SK-N-MC (cell line): ENCODE measurements at regions not wholly inside any gene's neighbourhood (a gene's known extent, or its start where the extent isn't known, plus 50 kb on each side); places are given as distances from the start of the nearest gene placed in this dataset.

Source experiments
- DNase-seq: peaks from one replicate; pipeline ENCODE4 v3.0.0-alpha.2; 2011; ENCODE audit warnings: low read depth, low spot score
- H3K27ac ChIP-seq: fragments of 200-600 bp; sonication (generic); 2 replicates; pipeline ENCODE4 v1.5.1; 2016; ENCODE audit warnings: mixed run types
- H3K36me3 ChIP-seq: fragments of 200-600 bp; sonication (generic); 2 replicates; pipeline ENCODE4 v1.6.1; 2017; ENCODE audit warnings: antibody characterized with exemption, low read length, mixed read lengths; ENCODE audit not compliant: insufficient read depth
- H3K4me3 ChIP-seq: fragments of 200-600 bp; sonication (generic); 2 replicates; pipeline ENCODE4 v1.5.1; 2016
- H3K9ac ChIP-seq: fragments of 200-600 bp; sonication (generic); 2 replicates; pipeline ENCODE4 v1.8.0; 2017; ENCODE audit warnings: mixed run types, mixed read lengths; ENCODE audit not compliant: insufficient read length
- H3K9me3 ChIP-seq: fragments of 200-600 bp; sonication (generic); 2 replicates; pipeline ENCODE4 v1.6.1; 2017; ENCODE audit warnings: low read depth, mild to moderate bottlenecking, antibody characterized with exemption, low read length, moderate library complexity, mixed read lengths
- EZH2 ChIP-seq: fragments of 200-600 bp; sonication (generic); IDR thresholded peaks from one replicate; pipeline ENCODE4 v1.6.1; 2017; ENCODE audit warnings: antibody characterized with exemption
- FOXP2 ChIP-seq: optimal IDR thresholded peaks from 2 replicates; pipeline ENCODE3; 2011; ENCODE audit warnings: mild to moderate bottlenecking, moderate library complexity; ENCODE audit not compliant: insufficient read depth; ENCODE audit errors: extremely low read length, control extremely low read depth
- POLR2AphosphoS5 ChIP-seq: IDR thresholded peaks from 2 replicates; pipeline ENCODE4 v1.6.1; 2012; ENCODE audit warnings: mild to moderate bottlenecking, low read depth, low read length, borderline replicate concordance

GRCh38 chr14:38868399-38869290 is 234.4 kb downstream of the SEC23A start:
- TF ChIP-seq EZH2 (no peak), POLR2AphosphoS5 (no peak), FOXP2 (no peak)
- no peak overlapping the region for H3K4me3 ChIP-seq
- H3K9me3 ChIP-seq, result no peaks in the 10 kb centered on the region
- no peak overlapping the region for H3K9ac ChIP-seq
- H3K36me3 ChIP-seq, result no peaks in the 10 kb centered on the region
- no peak overlapping the region for H3K27ac ChIP-seq
- DNase-seq, result no peak

DNA sequence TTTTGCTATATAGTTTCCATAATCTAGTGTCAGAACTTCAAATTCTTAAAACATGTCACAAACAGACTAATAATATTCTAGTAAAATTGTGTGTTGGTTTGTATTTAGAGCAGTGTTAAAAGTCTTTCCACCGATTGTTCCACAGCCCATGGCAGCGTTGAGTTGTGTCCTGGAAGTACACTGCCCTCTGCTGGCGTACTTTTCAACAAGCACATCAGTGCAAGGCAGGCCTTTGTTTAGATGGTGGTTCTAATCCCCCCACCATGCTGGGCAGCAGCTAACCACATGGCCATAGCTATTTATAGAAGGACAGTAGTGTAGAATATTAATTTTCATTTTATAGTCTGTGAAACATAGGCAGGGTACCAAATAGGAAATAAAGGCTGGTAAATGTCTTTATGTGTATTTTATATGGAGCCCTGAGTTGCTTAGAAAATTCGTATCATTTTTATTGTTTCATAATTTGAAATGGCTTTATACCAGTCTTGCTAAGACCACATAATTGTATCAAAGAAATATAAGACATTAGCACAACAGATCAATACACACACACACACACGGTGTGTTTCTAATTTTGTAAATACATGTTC is 235.4 kb downstream of the SEC23A start:
- DNase-seq, result peak; percentile 77
- Histone ChIP-seq H3K9me3 (no peaks in the 10 kb centered on the region), H3K9ac (no peak overlapping the region), H3K27ac (no peak overlapping the region), H3K4me3 (no peak overlapping the region), H3K36me3 (no peaks in the 10 kb centered on the region)
- TF ChIP-seq FOXP2 (no peak), POLR2AphosphoS5 (no peak), EZH2 (no peak)

DNA sequence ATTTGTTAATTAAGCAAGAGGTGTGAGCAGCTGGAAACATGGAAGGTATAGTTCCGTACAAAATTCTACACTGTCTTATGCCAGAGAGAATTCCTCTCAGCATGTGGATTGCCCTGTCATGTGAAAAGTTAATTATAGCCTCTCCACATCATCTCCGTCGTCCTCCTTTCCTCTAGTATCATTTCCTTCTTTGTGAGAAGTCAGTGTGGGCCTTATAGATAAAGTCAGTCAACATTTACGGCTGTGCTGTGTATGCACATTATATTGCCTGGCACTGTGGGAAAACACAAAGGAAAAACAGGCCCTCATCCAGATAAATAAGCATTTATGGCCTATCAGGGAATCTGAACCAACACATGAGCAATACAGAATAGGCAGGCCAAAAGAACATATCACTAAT is 236.6 kb downstream of the SEC23A start:
- Histone ChIP-seq H3K36me3 (no peaks in the 10 kb centered on the region), H3K27ac (no peak overlapping the region), H3K4me3 (no peak overlapping the region), H3K9me3 (no peaks in the 10 kb centered on the region), H3K9ac (no peak overlapping the region)
- DNase-seq, result no peak
- TF ChIP-seq EZH2 (no peak), POLR2AphosphoS5 (no peak), FOXP2 (no peak)

DNA sequence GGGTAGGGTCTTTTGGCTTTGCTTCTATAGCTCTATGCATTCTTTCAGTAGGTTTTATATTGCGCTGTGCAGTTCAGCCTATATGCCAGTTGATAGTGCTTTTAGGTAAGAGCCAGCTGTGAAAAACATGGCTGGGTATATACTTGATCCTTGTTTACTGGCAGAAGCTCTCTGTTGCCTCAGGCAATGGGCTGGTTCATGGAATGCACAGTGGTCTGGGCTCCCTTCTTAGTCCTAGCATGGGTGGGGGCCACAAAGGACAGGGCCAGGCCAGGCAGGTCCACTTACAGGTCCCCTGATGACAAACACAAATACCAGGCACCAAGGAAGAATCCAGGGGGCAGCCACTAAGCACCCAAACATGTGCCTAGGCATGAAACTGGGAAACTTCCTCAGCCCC is 240.7 kb downstream of the SEC23A start:
- Histone ChIP-seq H3K4me3 (no peak overlapping the region), H3K9ac (no peak overlapping the region), H3K9me3 (no peaks in the 10 kb centered on the region), H3K27ac (no peak overlapping the region), H3K36me3 (no peaks in the 10 kb centered on the region)
- TF ChIP-seq FOXP2 (no peak), POLR2AphosphoS5 (no peak), EZH2 (no peak)
- DNase-seq, result no peak

DNA sequence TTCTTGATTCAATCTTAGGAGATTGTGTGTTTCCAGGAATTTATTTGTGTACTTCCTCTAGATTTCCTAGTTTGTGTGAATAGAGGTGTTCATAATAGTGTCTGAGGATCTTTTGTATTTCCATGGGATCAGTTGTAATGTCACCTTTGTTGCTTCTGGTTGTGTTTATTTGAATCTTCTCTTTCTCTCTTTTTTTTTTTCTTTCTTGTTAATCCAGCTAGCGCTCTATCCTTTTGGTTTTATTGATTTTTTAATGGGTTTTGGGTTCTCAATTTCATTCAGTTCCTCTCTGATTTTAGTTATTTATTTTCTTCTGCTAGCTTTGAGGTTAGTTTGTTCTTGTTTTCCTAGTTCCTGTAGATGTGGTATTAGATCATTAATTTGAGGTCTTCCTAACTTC is 242.5 kb downstream of the SEC23A start:
- Histone ChIP-seq H3K36me3 (no peaks in the 10 kb centered on the region), H3K4me3 (no peak overlapping the region), H3K9ac (no peak overlapping the region), H3K9me3 (no peaks in the 10 kb centered on the region), H3K27ac (no peak overlapping the region)
- no peak for DNase-seq
- TF ChIP-seq POLR2AphosphoS5, result no peak
- TF ChIP-seq FOXP2, result no peak
- TF ChIP-seq EZH2, result no peak

DNA sequence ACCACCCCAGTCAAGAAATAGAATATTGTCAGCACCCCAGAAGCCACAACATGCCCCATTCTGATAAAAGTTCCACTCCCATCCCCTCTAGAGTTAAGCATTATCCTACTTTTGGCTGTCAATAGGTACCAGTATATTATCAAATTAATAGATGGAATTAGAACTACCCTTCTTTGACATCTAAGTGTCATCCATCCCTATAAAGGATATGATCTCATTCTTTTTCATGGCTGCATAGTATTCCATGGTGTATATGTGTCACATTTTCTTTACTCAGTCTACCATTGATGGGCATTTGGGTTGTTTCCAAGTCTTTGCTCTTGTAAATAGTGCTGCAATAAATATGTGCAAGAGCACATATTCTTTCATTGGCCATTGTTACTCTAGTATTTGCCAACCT is 246.2 kb downstream of the SEC23A start:
- no peaks in the 10 kb centered on the region for H3K36me3 ChIP-seq
- no peak overlapping the region for H3K9ac ChIP-seq
- no peak for TF ChIP-seq POLR2AphosphoS5
- TF ChIP-seq FOXP2, result no peak
- TF ChIP-seq EZH2, result no peak
- no peak overlapping the region for H3K4me3 ChIP-seq
- no peak overlapping the region for H3K27ac ChIP-seq
- H3K9me3 ChIP-seq, result no peaks in the 10 kb centered on the region
- no peak for DNase-seq

GRCh38 chr14:38855513-38855912 is 247.5 kb downstream of the SEC23A start:
- no peak for DNase-seq

DNA sequence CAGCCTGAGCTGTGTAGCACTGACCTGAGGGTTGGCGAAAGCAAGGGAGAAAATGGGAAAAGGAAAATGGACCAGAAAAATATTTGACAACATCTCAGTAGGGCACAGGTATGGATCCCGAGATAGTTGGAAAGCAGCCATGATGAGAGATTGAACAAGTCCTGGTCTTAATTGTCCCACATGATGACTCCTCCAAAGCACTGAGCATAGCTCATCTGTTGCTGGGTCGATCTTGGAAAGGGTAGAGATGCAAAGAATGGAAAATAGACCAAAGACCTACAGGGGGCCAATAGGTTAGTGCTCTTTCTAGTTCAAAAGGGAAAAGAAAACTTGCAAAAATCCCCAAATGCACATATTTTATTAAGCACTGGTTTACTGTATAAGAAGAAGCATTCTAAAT is 251.9 kb downstream of the SEC23A start:
- H3K9me3 ChIP-seq, result no peaks in the 10 kb centered on the region
- no peak for DNase-seq
- no peak overlapping the region for H3K4me3 ChIP-seq
- H3K27ac ChIP-seq, result no peak overlapping the region
- no peak for TF ChIP-seq POLR2AphosphoS5
- no peak for TF ChIP-seq FOXP2
- TF ChIP-seq EZH2, result no peak
- no peak overlapping the region for H3K9ac ChIP-seq
- H3K36me3 ChIP-seq, result no peaks in the 10 kb centered on the region

More at GRCh38 chr14:38855513-38855912, 247.5 kb downstream of the SEC23A start:
- H3K27ac ChIP-seq, result no peak overlapping the region
- H3K4me3 ChIP-seq, result no peak overlapping the region
- H3K36me3 ChIP-seq, result no peaks in the 10 kb centered on the region
- H3K9me3 ChIP-seq, result no peaks in the 10 kb centered on the region
- H3K9ac ChIP-seq, result no peak overlapping the region
- no peak for TF ChIP-seq POLR2AphosphoS5
- no peak for TF ChIP-seq FOXP2
- TF ChIP-seq EZH2, result no peak
